Trophoblast cell (in vitro differentiated cells and primary cell): ENCODE measurements at regions not wholly inside any gene's neighbourhood (a gene's known extent, or its start where the extent isn't known, plus 50 kb on each side); places are given as distances from the start of the nearest gene placed in this dataset.

ENCODE experiments used
- DNase-seq, 2 donors: peaks; one replicate each; pipeline ENCODE4 v3.0.0-alpha.2; 2016
- H2AFZ ChIP-seq: 2 replicates; pipeline ENCODE4 v1.6.1; 2013; ENCODE audit warnings: low read length, moderate library complexity, mild to moderate bottlenecking; ENCODE audit not compliant: insufficient read depth, poor library complexity
- H2AK5ac ChIP-seq: 2 replicates; pipeline ENCODE4 v1.6.1; 2013; ENCODE audit warnings: mild to moderate bottlenecking, low read length
- H2BK120ac ChIP-seq: 2 replicates; pipeline ENCODE4 v1.6.1; 2013; ENCODE audit warnings: low read length, mild to moderate bottlenecking, moderate library complexity; ENCODE audit not compliant: insufficient read depth, poor library complexity
- H2BK12ac ChIP-seq: 2 replicates; pipeline ENCODE4 v1.6.1; 2013; ENCODE audit warnings: mild to moderate bottlenecking, low read length, moderate library complexity
- H2BK5ac ChIP-seq: 2 replicates; pipeline ENCODE4 v1.6.1; 2013; ENCODE audit warnings: low read length, low read depth, moderate library complexity, mild to moderate bottlenecking; ENCODE audit not compliant: poor library complexity
- H3K14ac ChIP-seq: 2 replicates; pipeline ENCODE4 v1.6.1; 2013; ENCODE audit warnings: mild to moderate bottlenecking, low read length
- H3K18ac ChIP-seq: 2 replicates; pipeline ENCODE4 v1.6.1; 2013; ENCODE audit warnings: mild to moderate bottlenecking, low read length
- H3K23ac ChIP-seq: 2 replicates; pipeline ENCODE4 v1.6.1; 2013; ENCODE audit warnings: low read length
- H3K27ac ChIP-seq: 2 replicates; pipeline ENCODE4 v1.5.1; 2013; ENCODE audit warnings: low read depth, mild to moderate bottlenecking, inconsistent platforms, low read length, moderate library complexity
- H3K27me3 ChIP-seq: 2 replicates; pipeline ENCODE4 v1.6.1; 2013; ENCODE audit warnings: inconsistent platforms, mild to moderate bottlenecking, low read length, moderate library complexity; ENCODE audit not compliant: insufficient read depth
- H3K36me3 ChIP-seq, 2 experiments: 1 replicate in 1 of 2; 2 replicates in 1 of 2; pipeline ENCODE4 v1.6.1; 2013; ENCODE audit warnings: low read length in 2 of 2, mild to moderate bottlenecking in 2 of 2, moderate library complexity in 1 of 2; ENCODE audit not compliant: insufficient read depth in 2 of 2, control insufficient read depth in 1 of 2
- H3K4ac ChIP-seq: 2 replicates; pipeline ENCODE4 v1.6.1; 2013; ENCODE audit warnings: low read depth, mild to moderate bottlenecking, low read length, moderate library complexity
- H3K4me1 ChIP-seq, 2 experiments: 1 replicate in 1 of 2; 2 replicates in 1 of 2; pipeline ENCODE4 v1.6.1; 2013; ENCODE audit warnings: low read length in 2 of 2, mild to moderate bottlenecking in 2 of 2, moderate library complexity in 1 of 2; ENCODE audit not compliant: insufficient read depth in 2 of 2, control insufficient read depth in 1 of 2
- H3K4me2 ChIP-seq: 2 replicates; pipeline ENCODE4 v1.6.1; 2013; ENCODE audit warnings: inconsistent platforms, mild to moderate bottlenecking, low read length, moderate library complexity
- H3K4me3 ChIP-seq: 2 replicates; pipeline ENCODE4 v1.5.1; 2013; ENCODE audit warnings: mild to moderate bottlenecking, low read depth, low read length, inconsistent platforms
- H3K79me1 ChIP-seq: one replicate; pipeline ENCODE4 v1.6.1; 2013; ENCODE audit warnings: low read length
- H3K79me2 ChIP-seq: 2 replicates; pipeline ENCODE4 v1.6.1; 2013; ENCODE audit warnings: low read length, mild to moderate bottlenecking; ENCODE audit not compliant: control insufficient read depth, insufficient read depth, poor library complexity
- H3K9ac ChIP-seq: 2 replicates; pipeline ENCODE4 v1.6.1; 2013; ENCODE audit warnings: mild to moderate bottlenecking, low read length
- H3K9me3 ChIP-seq: 2 replicates; pipeline ENCODE4 v1.6.1; 2013; ENCODE audit warnings: low read depth, mild to moderate bottlenecking, control low read depth, inconsistent platforms, low read length; ENCODE audit not compliant: insufficient read depth
- H4K12ac ChIP-seq: 2 replicates; pipeline ENCODE4 v1.6.1; 2013; ENCODE audit warnings: low read depth, mild to moderate bottlenecking, low read length, moderate library complexity
- H4K8ac ChIP-seq: 2 replicates; pipeline ENCODE4 v1.6.1; 2013; ENCODE audit warnings: low read depth, mild to moderate bottlenecking, low read length, moderate library complexity
- H4K91ac ChIP-seq: one replicate; pipeline ENCODE4 v1.6.1; 2013; ENCODE audit warnings: low read depth, mild to moderate bottlenecking, low read length, moderate library complexity
- WGBS: extraction: QIAGEN DNeasy Blood & Tissue Kit; methylation state at CpG from one replicate; pipeline ENCODE4 v1.1.7; 2013; ENCODE audit warnings: missing lambda C conversion rate; ENCODE audit not compliant: insufficient read length, insufficient coverage; ENCODE audit errors: extremely low coverage; 5-methylcytosine and 5-hydroxymethylcytosine counted together

DNA sequence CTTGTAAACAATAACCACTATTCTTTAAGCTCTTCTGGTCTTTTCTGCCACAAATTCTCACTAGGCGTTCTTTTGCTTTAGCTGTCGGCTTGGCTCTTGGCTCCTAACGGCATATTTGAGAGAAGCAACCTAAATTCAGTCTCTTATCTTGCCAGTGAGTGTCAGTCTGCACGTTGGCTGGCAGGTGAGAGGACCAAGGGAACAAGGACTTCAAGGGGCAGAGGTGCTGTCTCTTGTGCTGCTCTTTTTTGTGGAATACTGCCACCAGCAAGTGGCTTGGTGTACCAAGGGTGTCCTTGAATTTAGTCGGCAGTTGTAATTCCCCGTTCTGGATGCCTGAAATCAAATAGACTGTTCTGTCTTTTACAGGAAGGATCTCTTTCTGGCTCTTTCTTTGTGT is 77.8 kb upstream of the SLC4A4 start:
- Histone ChIP-seq H2BK120ac (no peak overlapping the region), H2BK5ac (no peak overlapping the region), H3K4me1 (peaks cover 0 to 2% of the 10 kb centered on the region in 2 experiments), H3K14ac (no peak overlapping the region), H3K18ac (no peak overlapping the region), H2AK5ac (no peak overlapping the region), H3K4ac (no peak overlapping the region), H3K27me3 (no peaks in the 10 kb centered on the region), H2AFZ (no peak overlapping the region), H3K4me3 (no peak overlapping the region), H3K79me1 (no peaks in the 10 kb centered on the region), H2BK12ac (no peak overlapping the region), H4K91ac (no peak overlapping the region), H3K79me2 (no peaks in the 10 kb centered on the region), H3K27ac (no peak overlapping the region), H3K4me2 (no peak overlapping the region), H4K8ac (no peak overlapping the region), H3K9me3 (no peaks in the 10 kb centered on the region), H3K23ac (no peak overlapping the region), H3K36me3 (no peaks in the 10 kb centered on the region), H3K9ac (no peak overlapping the region), H4K12ac (no peak overlapping the region)
- WGBS, result no CpG with 5 or more reads among the region's 6 CpGs
- DNase-seq, result no peak

DNA sequence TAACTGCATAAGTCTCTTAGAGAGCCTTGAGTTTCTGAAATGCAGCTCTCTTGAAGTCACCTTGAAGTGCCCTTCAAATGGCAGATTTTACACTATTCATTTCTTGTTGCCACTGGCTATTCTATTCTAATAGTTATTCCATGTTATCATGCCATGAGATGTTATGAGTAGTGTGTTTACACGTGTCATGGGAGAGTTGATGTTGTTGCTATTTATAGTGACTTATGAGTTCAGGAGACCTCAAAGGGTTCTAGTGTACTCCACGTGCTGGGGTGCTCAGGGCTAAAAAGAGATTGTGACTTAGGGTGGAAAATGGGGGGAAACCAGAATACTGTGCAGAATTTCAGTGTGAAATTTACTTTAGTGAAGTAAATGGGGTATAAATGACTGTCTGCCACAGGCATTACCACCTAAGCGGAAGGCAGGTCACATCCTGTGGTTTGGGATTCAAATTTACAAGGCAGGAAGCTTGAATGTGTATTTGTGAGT is 77.1 kb upstream of the SLC4A4 start:
- Histone ChIP-seq H2BK120ac (no peak overlapping the region), H3K79me2 (no peaks in the 10 kb centered on the region), H3K23ac (no peak overlapping the region), H3K27ac (no peak overlapping the region), H3K36me3 (no peaks in the 10 kb centered on the region), H4K8ac (no peak overlapping the region), H3K9me3 (no peaks in the 10 kb centered on the region), H3K4ac (no peak overlapping the region), H3K27me3 (no peaks in the 10 kb centered on the region), H3K4me1 (peaks cover 0 to 2% of the 10 kb centered on the region in 2 experiments), H2AFZ (no peak overlapping the region), H3K4me2 (no peak overlapping the region), H2AK5ac (no peak overlapping the region), H2BK5ac (no peak overlapping the region), H3K4me3 (no peak overlapping the region), H3K18ac (no peak overlapping the region), H3K79me1 (no peaks in the 10 kb centered on the region), H2BK12ac (no peak overlapping the region), H4K12ac (no peak overlapping the region), H3K9ac (no peak overlapping the region), H3K14ac (no peak overlapping the region), H4K91ac (no peak overlapping the region)
- WGBS, result no CpG with 5 or more reads among the region's 3 CpGs
- no peak for DNase-seq

DNA sequence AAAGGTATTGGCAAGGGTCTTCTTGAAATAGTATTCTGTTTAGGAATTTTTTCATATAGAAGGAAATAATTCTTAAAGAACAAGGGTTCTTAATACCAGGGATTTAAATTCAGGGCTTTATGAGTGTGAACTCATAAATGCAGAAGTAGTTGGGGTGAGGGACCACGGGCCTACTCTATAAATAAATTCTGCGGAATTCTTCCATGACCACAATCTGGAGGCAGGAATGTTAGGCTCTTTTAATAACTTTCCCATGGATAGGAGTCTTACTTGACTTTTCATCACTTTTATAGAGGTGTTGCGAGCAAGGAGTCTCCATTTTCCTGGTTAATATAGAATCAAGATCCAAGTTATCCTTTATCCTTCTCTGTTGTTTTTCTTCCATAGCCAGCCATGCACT is 76.7 kb upstream of the SLC4A4 start:
- no CpG with 5 or more reads among the region's 3 CpGs for WGBS
- Histone ChIP-seq H3K4me2 (no peak overlapping the region), H3K27ac (no peak overlapping the region), H3K9me3 (no peaks in the 10 kb centered on the region), H2AFZ (no peak overlapping the region), H2BK5ac (no peak overlapping the region), H3K18ac (no peak overlapping the region), H3K4ac (no peak overlapping the region), H2BK120ac (no peak overlapping the region), H3K4me1 (peaks cover 0 to 2% of the 10 kb centered on the region in 2 experiments), H4K12ac (no peak overlapping the region), H3K23ac (no peak overlapping the region), H3K79me1 (no peaks in the 10 kb centered on the region), H2BK12ac (no peak overlapping the region), H4K8ac (no peak overlapping the region), H3K9ac (no peak overlapping the region), H3K4me3 (no peak overlapping the region), H2AK5ac (no peak overlapping the region), H3K27me3 (no peaks in the 10 kb centered on the region), H4K91ac (no peak overlapping the region), H3K36me3 (no peaks in the 10 kb centered on the region), H3K79me2 (no peaks in the 10 kb centered on the region), H3K14ac (no peak overlapping the region)
- no peak for DNase-seq

DNA sequence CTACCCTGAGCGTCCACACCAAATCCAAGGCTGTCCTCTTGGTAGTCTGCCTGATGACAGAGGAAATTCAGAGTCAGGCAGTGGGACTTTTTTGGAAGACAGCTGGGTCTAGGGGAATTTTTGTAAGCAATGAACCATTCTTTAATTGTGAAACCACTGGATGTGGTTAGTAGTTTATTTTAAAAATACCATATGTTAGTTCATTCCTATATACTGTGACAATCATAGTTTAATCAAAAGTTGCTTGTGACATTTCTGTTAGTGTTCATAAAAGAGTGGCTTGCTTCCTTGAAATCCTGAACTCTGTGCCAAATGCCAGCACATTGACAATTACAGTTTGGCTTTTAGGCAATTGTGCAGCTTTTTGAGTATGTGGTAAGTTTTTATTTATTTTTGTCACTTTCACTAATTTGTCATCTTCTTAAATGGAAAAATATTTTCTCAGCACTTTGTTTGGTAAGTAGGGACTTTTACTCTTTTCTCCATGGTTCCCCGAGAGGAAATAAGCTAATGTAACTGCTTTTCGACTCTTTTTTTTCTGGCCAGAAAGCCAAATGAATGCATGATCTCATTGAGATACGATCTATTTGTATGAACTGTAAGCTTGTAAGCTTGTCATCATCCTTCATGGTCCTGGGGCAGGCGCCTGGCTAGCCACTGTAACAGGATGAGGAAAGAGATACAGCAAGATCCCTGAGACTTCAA is 72.6 kb upstream of the SLC4A4 start:
- no CpG with 5 or more reads among the region's 5 CpGs for WGBS

More for the DNA sequence above, 72.6 kb upstream of the SLC4A4 start:
- Histone ChIP-seq H3K4me3 (no peak overlapping the region), H3K27ac (no peak overlapping the region), H4K91ac (no peak overlapping the region), H3K36me3 (no peaks in the 10 kb centered on the region), H2AFZ (no peak overlapping the region), H3K27me3 (no peaks in the 10 kb centered on the region), H3K4me2 (no peak overlapping the region), H2BK12ac (no peak overlapping the region), H3K4me1 (no peaks in the 10 kb centered on the region), H2AK5ac (no peak overlapping the region), H3K14ac (no peak overlapping the region), H3K18ac (no peak overlapping the region), H3K4ac (no peak overlapping the region), H4K12ac (no peak overlapping the region), H3K9ac (no peak overlapping the region), H2BK120ac (no peak overlapping the region), H3K79me1 (no peaks in the 10 kb centered on the region), H3K23ac (no peak overlapping the region), H3K79me2 (no peaks in the 10 kb centered on the region), H4K8ac (no peak overlapping the region), H3K9me3 (no peaks in the 10 kb centered on the region), H2BK5ac (no peak overlapping the region)
- no peak for DNase-seq
